OCI-LY7 (cell line): ENCODE measurements at regions not wholly inside any gene's neighbourhood (a gene's known extent, or its start where the extent isn't known, plus 50 kb on each side); places are given as distances from the start of the nearest gene placed in this dataset.

ENCODE experiments used
- CTCF ChIP-seq: fragments of 200-600 bp; sonication (generic); conservative IDR thresholded peaks from 2 replicates; pipeline ENCODE4 v1.5.1; 2014; ENCODE audit warnings: mild to moderate bottlenecking, antibody characterized with exemption, low read length, moderate library complexity, mixed read lengths
- EZH2phosphoT487 ChIP-seq: fragments of 200-600 bp; sonication (generic); IDR thresholded peaks from 2 replicates; pipeline ENCODE4 v1.6.1; 2018; ENCODE audit warnings: low read depth, borderline replicate concordance, mild to moderate bottlenecking, mixed run types, antibody characterized with exemption, low read length, moderate library complexity, mixed read lengths

- TF ChIP-seq CTCF: no peak
- no peak for TF ChIP-seq EZH2phosphoT487
These were observed 410.2 kb upstream of the KLF6 start for GRCh38 chr10:4195213-4195612.
